HG02840 (cell line): ENCODE measurements at regions not wholly inside any gene's neighbourhood (a gene's known extent, or its start where the extent isn't known, plus 50 kb on each side); places are given as distances from the start of the nearest gene placed in this dataset.

Source experiments
- ATAC-seq: cut with Tn5 transposase; IDR thresholded peaks from one replicate; pipeline ENCODE4 v1.9.1; 2021; ENCODE audit warnings: mild to moderate bottlenecking, moderate library complexity, moderate number of reproducible peaks; ENCODE audit not compliant: unreplicated experiment, low FRiP score

DNA sequence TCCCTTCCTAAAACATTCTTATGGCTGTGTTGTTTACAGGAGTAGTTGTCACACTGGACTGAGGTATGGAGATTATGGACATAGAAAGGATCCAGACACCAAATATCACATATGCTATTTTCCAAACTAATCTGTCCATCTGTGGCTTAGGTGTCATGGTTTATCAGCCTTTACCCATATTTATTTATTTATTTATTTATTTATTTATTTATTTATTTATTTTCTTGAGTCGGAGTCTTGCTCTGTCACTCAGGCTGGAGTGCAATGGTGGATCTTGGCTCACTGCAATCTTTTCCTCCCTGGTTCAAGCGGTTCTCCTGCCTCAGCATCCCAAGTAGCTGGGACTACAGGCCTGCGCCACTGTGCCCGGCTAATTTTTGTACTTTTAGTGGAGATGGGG, 1103.1 kb downstream of the MAT2B start:
- ATAC-seq, result no peak

DNA sequence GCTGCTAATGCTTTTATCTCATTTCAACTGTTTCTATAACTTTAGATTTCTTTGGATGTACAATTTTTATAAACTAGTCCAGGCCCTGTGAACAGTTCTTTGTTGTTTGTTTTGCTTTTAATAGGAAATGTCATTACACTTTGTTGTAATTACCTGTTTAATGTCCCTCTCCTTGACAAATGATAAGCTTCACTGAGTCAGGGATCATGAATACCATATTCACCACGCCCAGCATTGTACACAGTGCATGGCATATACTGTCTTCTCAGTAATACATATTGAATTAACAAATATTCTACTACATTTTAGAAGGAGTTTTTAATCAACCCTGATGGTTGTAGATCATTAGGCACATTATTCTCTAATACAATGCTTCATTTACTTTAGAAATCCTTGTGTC, 1105.0 kb downstream of the MAT2B start:
- no peak for ATAC-seq

DNA sequence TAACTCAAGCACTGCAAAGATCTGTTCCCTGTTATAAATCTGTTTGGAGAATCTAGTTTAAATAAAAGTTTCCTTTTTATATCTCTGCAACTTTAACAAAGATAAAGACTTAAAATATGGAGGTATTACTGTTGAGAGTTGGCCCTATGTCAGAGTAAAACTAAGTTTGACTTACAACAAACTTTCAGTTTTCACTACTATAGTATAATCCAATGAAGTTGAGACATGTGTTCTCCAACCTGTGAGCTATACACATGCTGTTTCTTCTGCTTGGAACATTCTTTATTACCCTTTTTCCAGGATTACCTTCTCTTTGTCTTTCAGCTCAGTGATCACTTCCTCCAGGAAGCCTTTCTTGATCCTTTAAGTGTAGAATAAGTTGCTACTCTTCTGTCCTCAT, 1109.3 kb downstream of the MAT2B start:
- ATAC-seq, result no peak

DNA sequence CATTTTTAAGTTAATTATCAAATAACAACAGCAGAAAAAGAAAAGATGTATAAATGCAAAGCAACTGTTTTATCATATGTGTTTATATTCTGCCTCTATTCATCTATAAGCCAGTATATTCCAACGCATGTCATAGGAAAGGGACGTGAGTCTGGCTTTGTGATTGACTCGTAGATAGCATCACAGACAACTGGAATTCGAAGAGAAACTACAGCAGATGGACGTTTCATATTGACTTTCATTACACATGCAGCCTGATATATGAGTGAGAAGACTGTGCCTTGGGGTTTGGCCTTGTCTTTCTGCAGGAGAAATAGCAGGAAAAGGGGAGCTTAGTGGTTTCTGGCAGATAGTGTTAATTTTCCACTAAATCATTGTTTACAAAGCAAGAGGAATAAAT, 1111.9 kb downstream of the MAT2B start:
- ATAC-seq, result no peak

DNA sequence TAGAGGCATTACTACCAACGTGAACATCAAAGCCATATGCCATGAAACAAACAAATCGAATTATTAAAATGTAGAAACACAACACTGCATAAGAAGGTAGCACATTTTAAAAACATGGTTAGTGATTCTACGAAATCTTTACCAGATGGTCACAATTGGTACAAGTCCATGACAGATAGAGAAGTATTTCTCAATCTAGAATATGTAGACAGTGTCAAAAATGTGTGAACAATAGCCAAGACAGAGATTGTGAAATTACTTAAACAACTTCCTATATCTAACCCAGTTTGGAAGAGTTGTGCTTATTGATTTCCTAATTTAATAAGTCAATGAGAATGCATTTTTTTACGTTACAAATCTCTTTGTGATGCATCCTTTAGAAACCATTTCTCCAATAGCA, 1121.6 kb downstream of the MAT2B start:
- ATAC-seq, result no peak

DNA sequence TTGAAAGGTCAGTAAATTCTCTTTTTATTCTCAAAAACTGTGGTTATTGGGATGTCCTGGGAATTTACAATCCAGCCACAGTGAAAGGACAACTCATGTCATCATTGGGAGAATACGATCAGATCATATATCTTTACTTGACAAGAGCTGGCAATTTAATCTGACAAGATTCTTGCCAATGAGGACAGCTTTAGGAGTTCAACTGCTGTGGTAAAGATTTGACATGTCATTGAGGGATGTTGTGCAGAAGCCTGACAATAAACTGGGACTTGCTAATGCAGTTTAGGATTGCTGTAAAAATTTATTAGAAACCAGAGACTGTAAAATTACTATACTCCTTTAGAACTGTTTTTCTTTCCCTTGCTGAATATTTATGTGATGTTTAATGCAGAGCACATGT, 1131.0 kb downstream of the MAT2B start:
- no peak for ATAC-seq

DNA sequence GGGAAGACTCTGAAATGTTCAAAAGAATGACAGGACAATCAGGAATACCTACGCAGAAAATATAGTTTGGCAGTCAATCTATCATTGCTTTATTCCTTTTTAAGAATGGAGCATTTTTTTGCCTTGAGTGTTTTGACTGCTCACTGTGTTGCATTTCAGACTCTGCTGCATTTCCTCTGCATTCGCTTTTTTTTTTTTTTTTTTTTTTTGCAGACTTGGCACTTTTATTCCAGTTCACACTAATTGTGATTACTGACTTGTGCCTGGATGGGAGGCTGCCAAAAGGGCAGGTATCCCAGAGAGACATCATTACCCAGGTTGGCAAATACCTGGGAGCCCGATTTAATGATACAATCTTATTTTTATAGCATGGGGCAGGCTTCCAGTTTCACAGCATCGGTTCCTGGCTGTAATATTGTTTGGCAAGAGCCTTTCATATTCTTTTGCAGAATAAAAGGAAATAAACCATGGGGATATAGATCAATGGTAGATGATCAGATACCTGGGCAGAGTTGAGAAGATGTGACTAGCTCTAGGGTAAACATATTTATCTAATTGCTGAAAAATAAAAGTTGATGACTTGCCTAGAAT, 1132.6 kb downstream of the MAT2B start:
- no peak for ATAC-seq

DNA sequence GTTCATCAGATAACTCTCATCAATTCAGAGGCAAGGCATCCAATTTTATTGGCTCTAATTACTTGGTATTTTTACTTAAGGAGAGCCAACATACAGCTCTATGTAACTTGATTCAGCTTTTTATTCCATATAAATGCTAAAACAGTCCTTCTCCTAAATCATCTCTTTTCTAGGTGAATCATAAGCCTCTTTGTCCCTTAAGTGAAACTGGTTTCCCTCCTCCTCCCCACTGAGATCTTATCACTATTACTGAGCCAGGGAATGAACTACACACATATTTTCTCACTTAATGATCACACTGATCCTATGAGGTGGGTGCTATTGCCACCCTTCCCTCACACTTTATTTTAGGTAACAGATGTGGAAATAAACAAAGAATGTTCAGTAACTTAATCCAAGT, 1143.8 kb downstream of the MAT2B start:
- no peak for ATAC-seq

DNA sequence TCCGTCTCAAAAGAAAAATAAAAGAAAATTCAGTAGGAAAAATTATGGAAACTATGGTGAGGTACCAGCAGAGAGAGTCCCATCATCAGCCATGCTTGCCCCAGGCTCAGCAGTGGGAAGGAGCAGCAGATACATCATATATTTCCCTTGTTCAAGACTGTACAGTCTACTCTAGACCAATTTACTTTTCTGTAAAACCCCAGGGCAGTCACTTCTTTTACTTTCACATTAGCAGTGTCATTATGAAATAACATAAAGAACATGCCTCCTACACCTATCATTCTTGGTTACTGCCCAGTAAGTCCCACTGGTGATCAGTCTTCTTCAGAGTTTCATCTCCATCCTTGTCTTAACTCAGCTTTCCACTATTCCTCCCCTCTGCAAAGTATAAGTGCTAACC, 1145.0 kb downstream of the MAT2B start:
- no peak for ATAC-seq

DNA sequence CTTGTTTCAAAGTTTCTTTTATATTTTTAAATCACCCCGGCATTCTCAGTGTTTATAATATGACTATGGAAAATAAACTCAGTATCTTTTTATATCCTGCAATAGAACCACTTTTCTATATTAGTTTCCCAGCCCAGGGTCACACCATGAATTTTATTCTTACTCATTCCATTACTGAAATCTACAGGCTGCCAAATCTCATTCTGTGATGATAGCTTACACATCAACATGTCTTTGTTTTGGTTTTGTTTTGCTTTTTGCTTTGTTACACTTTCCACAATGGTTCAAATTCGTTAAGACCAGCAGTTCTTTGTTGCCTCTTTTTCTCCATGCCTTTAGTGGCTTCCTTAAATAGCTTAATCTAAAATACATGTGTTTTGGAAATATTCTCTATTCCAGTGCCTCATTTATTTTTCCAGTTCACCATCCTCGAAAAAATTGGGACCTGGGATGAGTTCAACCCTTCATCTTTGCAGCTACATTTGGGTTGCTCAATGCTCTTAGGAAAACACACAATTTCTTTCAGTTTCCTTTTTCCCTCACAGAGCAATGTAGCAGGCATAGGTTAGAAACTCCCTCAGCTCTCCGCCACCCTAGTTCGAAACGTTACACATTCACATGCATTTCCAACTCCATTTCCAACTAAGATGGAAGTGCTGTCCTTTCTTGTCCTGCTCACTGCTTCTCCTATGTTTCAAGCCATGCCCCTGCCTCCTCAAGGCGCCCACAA, 1146.3 kb downstream of the MAT2B start:
- no peak for ATAC-seq

DNA sequence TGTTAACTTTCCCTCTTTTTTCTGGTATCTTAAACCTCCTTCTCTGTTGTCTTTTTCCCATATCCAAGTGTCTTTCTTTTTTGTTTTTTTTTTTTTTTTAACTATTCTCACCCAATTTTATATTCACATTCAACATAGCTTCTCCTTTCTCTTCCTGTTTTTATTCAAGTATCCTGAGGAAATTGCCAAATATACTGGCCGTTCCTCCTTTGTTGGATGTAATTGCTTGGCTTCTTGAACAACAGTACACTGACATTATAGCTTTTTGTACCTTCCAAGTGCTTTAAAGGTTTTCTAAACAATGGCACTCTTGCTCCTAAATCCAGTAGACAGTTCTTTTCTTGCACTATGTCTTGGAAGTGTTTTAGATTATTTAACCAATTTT, 1146.8 kb downstream of the MAT2B start:
- no peak for ATAC-seq

DNA sequence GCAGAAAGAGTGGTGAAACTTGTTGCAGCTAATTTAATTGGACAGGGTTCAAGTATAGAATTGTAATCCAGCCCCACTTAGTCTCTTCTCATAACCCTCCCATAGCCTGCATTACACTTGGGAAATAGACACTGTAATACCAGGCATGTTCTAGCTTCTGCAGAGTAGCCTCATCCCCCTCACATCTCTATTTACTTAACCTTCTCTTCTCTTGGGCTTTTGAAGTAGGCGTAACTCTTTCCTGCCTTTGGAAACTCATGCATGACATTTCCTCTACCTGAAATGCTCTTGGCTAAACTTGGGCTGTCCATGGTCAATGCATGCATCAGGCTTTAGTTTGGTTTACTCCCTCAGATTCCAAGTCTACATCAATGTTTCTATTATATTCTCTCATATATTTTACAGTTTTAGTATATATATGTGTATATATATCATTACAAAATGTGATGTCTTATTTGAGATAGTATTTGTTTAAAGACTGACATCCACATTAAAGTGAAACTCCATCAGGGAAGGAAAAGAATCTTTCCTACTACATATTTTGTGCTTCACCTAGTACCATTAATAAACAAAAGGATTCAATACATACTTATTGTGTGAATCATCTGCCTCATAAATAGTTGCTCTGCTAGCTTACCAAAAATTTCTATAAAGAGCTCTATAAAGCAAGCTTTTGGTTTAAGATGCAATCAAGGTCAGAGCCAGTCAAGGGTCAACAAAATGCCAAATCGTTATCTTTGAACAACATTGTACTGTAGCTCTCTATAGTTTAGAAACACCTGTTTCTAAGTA, 1158.0 kb downstream of the MAT2B start:
- no peak for ATAC-seq

DNA sequence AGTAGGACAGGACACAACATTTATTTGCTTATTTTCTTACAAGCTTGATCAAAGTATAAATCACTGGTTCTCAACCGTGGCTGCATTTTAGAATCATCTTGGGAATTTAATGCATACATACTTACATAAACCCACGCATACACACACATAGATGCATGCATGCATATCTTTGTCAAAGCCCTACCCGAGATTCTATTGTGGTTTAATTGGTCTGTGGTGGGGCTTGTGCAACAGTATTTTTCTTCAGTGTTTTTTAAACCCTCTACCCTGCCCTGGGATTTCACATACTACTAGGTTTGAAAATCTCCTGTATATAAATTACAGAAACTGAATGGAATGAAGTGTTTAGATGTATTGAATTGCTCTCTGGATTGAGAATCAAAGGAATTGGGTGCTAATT, 1166.2 kb downstream of the MAT2B start:
- ATAC-seq, result no peak

DNA sequence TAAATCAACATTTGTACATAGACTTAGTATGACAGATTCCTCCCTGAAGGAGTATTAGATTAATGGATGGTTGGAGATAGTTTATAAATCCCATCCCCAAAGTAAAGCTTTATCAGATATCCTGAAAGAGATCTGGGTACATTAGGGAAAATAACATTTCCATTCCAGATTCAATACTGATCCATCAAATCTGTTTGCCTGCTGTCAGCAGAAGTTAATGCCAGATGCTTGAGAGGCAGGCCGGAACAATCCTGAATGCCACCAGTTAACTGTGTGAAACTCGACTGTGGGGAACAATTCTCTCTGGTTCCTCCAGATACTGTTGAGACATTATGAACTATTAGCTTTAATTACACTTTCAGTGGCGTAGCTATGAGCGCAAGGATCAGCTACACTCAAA, 1166.8 kb downstream of the MAT2B start:
- no peak for ATAC-seq

DNA sequence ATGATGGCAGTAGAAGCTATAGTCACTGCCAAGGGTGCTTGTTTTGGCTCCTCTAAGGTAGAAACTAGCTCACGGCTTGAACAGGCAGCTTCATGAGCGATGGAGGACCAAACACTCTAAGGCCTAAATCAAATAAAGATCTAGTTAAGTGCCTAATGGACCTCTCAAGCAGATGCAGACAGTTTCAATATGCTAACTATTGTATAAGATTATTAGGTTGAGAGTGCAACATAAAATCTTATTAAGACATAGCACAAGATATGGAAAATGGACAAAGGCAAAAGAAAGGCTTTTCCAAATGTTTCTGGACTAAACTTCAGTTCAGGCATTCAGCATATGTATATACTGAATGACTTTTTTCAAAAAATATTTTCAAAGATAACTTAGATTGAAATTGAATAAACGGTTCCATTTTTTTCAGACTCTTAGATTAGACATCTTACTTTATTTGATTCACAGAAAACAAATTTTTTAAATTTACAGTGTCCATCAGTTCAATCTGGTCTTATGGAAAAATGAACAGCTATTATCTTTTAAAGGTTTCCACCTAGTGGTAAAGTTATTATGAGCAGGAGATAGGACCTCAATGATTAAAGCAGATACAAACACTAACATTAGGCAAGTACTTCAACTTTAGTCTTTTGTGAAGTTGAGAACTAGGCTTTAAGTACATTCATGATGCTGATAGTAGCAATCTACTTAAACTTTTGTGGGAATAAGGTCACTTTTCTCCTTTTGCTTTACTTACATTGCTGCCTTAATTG, 1167.7 kb downstream of the MAT2B start:
- ATAC-seq, result no peak

DNA sequence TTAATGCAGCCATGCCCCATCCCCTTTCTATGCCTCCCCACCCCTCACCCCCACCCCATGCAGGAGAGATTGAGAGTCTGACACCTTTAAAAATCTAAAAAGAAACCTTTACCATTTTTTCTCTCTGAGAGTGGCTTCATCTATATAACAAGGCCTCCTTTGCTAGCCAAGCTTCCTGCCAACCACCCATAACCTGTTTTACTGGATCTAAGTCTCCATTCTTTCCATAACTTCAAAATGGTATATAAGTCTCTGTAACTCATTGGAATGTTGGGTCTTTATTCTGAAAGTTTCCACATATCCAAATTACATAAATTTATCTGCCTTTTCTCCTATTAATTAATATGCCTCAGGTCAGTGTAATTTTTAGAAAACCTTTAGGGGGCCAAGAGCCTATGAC, 1174.0 kb downstream of the MAT2B start:
- ATAC-seq, result no peak

DNA sequence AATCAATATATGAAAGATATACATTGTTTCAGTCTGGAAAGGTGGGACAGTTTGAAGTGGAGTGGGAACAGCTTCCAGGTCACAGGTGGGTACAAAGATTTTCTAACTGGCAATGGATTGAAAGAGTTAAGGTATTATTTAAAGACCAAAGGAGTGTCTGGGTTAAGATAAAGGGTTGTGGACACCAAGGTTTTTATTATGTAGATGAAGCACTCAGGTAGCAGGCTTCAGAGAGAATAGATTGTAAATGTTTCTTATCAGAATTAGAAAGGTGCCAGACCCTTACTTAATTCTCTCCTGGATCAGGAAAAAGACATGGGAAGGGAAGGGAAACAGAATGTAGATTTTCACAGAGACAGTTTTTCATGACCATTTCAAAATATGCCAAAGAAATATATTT, 1174.8 kb downstream of the MAT2B start:
- no peak for ATAC-seq

DNA sequence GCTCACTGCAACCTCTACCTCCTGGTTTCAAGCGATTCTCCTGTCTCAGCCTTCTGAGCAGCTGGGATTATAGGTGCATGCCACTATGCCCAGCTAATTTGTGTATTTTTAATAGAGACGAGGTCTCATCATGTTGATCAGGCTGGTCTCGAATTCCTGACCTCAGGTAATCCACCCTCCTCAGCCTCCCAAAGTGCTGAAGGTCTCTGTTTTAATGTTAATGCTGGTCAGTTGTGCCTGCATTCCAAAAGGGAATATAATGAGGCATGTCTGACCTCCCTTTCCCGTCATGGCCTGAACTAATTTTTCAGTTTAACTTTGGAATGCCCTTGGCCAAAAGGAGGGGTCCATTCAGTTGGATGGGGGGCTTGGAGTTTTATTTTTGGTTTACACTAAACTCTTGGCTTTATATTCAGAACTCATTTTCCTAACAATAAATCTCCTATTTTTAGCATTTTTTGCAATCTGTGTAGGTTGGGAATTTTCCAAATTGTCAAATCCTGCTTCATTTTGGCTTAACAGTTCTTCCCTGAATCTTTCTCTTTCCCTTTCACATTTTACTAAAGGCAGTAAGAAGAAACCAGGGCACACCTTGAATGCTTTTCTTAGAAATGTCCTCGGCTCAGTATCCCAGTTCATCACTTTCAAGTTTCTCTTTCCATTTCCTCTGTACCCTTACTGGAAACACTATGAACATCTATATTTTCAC, 1175.5 kb downstream of the MAT2B start:
- ATAC-seq, result no peak

DNA sequence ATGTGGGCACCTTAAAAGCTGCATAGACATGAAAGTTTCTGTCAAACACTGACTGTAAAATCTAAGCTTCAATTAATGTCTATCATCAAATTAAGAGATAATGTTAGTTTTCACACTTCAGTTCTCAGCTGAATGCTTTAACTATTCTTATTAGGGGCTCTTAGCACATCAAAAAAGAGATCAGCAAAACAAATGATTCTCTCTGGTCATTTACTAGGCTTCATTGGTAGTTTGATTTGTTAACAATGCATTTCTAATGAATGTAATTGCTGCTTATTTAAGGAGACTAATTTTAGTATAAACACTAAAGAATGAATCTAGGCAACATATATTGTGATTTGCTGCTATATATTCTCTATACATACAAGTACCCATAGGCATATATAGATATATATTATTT, 1182.0 kb downstream of the MAT2B start:
- no peak for ATAC-seq

DNA sequence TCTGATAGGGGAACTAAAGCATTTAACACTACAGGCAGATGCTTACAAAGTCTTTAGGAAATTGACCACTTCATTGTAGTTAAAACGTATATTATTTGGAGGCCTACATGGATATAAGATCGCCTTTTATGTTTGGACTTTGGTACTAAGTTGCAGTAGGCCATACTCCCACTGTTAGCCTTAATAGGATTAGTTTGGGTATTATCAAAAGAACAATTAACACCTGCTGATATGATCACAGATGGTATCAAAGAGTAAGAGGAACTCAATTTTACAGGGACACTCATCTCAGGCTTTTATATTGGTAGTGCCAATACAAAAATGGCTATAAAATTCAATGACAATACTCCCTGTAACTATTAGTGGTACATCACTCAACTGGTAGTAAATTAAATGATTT, 1183.0 kb downstream of the MAT2B start:
- no peak for ATAC-seq

DNA sequence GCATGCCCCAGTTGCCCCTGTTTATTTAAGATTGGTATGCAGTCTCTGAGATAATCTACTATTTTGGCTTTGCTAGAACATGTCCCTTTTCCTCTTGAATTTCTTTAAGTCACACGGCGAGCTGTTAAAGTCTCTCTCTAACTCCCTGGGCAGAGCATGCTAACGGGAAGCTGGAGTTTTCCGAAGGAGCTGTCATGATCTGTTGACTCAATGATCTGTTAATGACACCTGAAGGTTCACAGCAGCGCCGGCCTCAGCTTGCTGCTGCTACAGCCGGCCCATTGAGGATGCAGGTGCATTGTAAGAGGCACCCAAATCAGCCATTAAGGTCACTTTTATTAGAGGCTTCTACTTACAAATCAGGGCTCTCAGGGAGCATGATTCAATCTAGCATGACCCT, 1203.4 kb downstream of the MAT2B start:
- no peak for ATAC-seq
